SK-N-SH treated with all-trans-retinoic acid at 6 μM for 48 hours (cell line): ENCODE measurements at regions not wholly inside any gene's neighbourhood (a gene's known extent, or its start where the extent isn't known, plus 50 kb on each side); places are given as distances from the start of the nearest gene placed in this dataset.

Experiments
- ATAC-seq: fragments of 200-7000 bp; cut with Tn5 transposase; 3 replicates; pipeline ENCODE4 v1.9.1; 2020; ENCODE audit warnings: mild to moderate bottlenecking, moderate library complexity
- BACH2 ChIP-seq: fragments of 250-450 bp; sonication (Bioruptor Pico); IDR thresholded peaks from 2 replicates; pipeline ENCODE4 v1.9.0; 2021; ENCODE audit warnings: mild to moderate bottlenecking, borderline replicate concordance
- ESRRG ChIP-seq: fragments of 250-450 bp; sonication (Bioruptor Pico); IDR thresholded peaks from 2 replicates; pipeline ENCODE4 v1.6.1; 2021; ENCODE audit warnings: mild to moderate bottlenecking
- GLIS3 ChIP-seq: fragments of 250-450 bp; sonication (Bioruptor Pico); IDR thresholded peaks from 2 replicates; pipeline ENCODE4 v1.5.0; 2020; ENCODE audit warnings: mild to moderate bottlenecking, moderate library complexity
- ISL1 ChIP-seq: fragments of 250-450 bp; sonication (Bioruptor Pico); IDR thresholded peaks from 2 replicates; pipeline ENCODE4 v2.1.2; 2022; ENCODE audit warnings: mild to moderate bottlenecking, moderate library complexity
- OSR1 ChIP-seq: fragments of 250-450 bp; sonication (Bioruptor Pico); IDR thresholded peaks from 2 replicates; pipeline ENCODE4 v1.8.0; 2022; ENCODE audit warnings: moderate library complexity, mild to moderate bottlenecking, inconsistent platforms
- POU6F1 ChIP-seq: fragments of 250-450 bp; sonication (Bioruptor Pico); IDR thresholded peaks from 2 replicates; pipeline ENCODE4 v1.8.0; 2021; ENCODE audit warnings: low read depth, mild to moderate bottlenecking, moderate library complexity, borderline replicate concordance
- RARB ChIP-seq: fragments of 250-450 bp; sonication (Bioruptor Pico); IDR thresholded peaks from 2 replicates; pipeline ENCODE4 v1.8.0; 2021; ENCODE audit warnings: mild to moderate bottlenecking, moderate library complexity
- SNAI2 ChIP-seq: fragments of 250-450 bp; sonication (Bioruptor Pico); IDR thresholded peaks from 2 replicates; pipeline ENCODE4 v1.5.0; 2020; ENCODE audit warnings: mild to moderate bottlenecking, moderate library complexity
- TCF4 ChIP-seq: fragments of 250-450 bp; sonication (Bioruptor Pico); IDR thresholded peaks from 2 replicates; pipeline ENCODE4 v1.8.0; 2021; ENCODE audit warnings: mild to moderate bottlenecking, moderate library complexity, borderline replicate concordance
- TOX ChIP-seq: fragments of 250-450 bp; sonication (Bioruptor Pico); IDR thresholded peaks from 2 replicates; pipeline ENCODE4 v1.8.0; 2021; ENCODE audit warnings: mild to moderate bottlenecking, moderate library complexity, borderline replicate concordance
- TSHZ2 ChIP-seq: fragments of 250-450 bp; sonication (Bioruptor Pico); IDR thresholded peaks from 2 replicates; pipeline ENCODE4 v1.5.0; 2020; ENCODE audit warnings: mild to moderate bottlenecking, moderate library complexity
- ZC3H10 ChIP-seq: fragments of 250-450 bp; sonication (Bioruptor Pico); IDR thresholded peaks from 2 replicates; pipeline ENCODE4 v1.5.1; 2021; ENCODE audit warnings: mild to moderate bottlenecking, moderate library complexity
- ZFP3 ChIP-seq: fragments of 250-450 bp; sonication (Bioruptor Pico); IDR thresholded peaks from 2 replicates; pipeline ENCODE4 v1.5.0; 2020; ENCODE audit warnings: mild to moderate bottlenecking, moderate library complexity
- ZFP30 ChIP-seq: fragments of 450-650 bp; formaldehyde crosslinking; IDR thresholded peaks from 2 replicates; pipeline ENCODE4 v1.5.0; 2022; ENCODE audit warnings: mild to moderate bottlenecking, moderate library complexity
- ZNF565 ChIP-seq: fragments of 450-650 bp; formaldehyde crosslinking; conservative IDR thresholded peaks from 2 replicates; pipeline ENCODE4 v1.5.0; 2020; ENCODE audit warnings: low read depth, mild to moderate bottlenecking, moderate library complexity
- ZNF70 ChIP-seq: fragments of 450-650 bp; formaldehyde crosslinking; IDR thresholded peaks from 2 replicates; pipeline ENCODE4 v1.5.0; 2020; ENCODE audit warnings: mild to moderate bottlenecking, moderate library complexity
- ZNF8 ChIP-seq: fragments of 450-650 bp; formaldehyde crosslinking; IDR thresholded peaks from 2 replicates; pipeline ENCODE4 v1.5.0; 2020; ENCODE audit warnings: mild to moderate bottlenecking, moderate library complexity
- TF ChIP-seq, protein P1 (sequence below): fragments of 250-450 bp; sonication (Bioruptor Pico); IDR thresholded peaks from 2 replicates; pipeline ENCODE4 v1.5.1; 2021; ENCODE audit warnings: mild to moderate bottlenecking, moderate library complexity
- TF ChIP-seq, protein P2 (sequence below): fragments of 250-450 bp; sonication (Bioruptor Pico); IDR thresholded peaks from 2 replicates; pipeline ENCODE4 v1.5.1; 2020; ENCODE audit warnings: low read depth, mild to moderate bottlenecking, moderate library complexity
- TF ChIP-seq, protein P3 (sequence below): fragments of 250-450 bp; sonication (Bioruptor Pico); IDR thresholded peaks from 2 replicates; pipeline ENCODE4 v1.8.0; 2020; ENCODE audit warnings: mild to moderate bottlenecking, moderate library complexity, borderline replicate concordance

- no peak for TF ChIP-seq ZNF8 (CRISPR knock-in tag)
- TF ChIP-seq POU6F1: no peak
- TF ChIP-seq, protein P1, sequence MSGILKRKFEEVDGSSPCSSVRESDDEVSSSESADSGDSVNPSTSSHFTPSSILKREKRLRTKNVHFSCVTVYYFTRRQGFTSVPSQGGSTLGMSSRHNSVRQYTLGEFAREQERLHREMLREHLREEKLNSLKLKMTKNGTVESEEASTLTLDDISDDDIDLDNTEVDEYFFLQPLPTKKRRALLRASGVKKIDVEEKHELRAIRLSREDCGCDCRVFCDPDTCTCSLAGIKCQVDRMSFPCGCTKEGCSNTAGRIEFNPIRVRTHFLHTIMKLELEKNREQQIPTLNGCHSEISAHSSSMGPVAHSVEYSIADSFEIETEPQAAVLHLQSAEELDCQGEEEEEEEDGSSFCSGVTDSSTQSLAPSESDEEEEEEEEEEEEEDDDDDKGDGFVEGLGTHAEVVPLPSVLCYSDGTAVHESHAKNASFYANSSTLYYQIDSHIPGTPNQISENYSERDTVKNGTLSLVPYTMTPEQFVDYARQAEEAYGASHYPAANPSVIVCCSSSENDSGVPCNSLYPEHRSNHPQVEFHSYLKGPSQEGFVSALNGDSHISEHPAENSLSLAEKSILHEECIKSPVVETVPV: no peak
- no peak for TF ChIP-seq ZNF70 (CRISPR knock-in tag)
- no peak for TF ChIP-seq ISL1 (CRISPR knock-in tag)
- TF ChIP-seq TOX (CRISPR knock-in tag): no peak
- no peak for TF ChIP-seq ESRRG
- no peak for TF ChIP-seq GLIS3 (CRISPR knock-in tag)
- TF ChIP-seq ZC3H10 (CRISPR knock-in tag): no peak
- TF ChIP-seq BACH2 (CRISPR knock-in tag): no peak
- TF ChIP-seq, protein P2, sequence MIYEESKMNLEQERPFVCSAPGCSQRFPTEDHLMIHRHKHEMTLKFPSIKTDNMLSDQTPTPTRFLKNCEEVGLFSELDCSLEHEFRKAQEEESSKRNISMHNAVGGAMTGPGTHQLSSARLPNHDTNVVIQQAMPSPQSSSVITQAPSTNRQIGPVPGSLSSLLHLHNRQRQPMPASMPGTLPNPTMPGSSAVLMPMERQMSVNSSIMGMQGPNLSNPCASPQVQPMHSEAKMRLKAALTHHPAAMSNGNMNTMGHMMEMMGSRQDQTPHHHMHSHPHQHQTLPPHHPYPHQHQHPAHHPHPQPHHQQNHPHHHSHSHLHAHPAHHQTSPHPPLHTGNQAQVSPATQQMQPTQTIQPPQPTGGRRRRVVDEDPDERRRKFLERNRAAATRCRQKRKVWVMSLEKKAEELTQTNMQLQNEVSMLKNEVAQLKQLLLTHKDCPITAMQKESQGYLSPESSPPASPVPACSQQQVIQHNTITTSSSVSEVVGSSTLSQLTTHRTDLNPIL: no peak
- TF ChIP-seq, protein P3, sequence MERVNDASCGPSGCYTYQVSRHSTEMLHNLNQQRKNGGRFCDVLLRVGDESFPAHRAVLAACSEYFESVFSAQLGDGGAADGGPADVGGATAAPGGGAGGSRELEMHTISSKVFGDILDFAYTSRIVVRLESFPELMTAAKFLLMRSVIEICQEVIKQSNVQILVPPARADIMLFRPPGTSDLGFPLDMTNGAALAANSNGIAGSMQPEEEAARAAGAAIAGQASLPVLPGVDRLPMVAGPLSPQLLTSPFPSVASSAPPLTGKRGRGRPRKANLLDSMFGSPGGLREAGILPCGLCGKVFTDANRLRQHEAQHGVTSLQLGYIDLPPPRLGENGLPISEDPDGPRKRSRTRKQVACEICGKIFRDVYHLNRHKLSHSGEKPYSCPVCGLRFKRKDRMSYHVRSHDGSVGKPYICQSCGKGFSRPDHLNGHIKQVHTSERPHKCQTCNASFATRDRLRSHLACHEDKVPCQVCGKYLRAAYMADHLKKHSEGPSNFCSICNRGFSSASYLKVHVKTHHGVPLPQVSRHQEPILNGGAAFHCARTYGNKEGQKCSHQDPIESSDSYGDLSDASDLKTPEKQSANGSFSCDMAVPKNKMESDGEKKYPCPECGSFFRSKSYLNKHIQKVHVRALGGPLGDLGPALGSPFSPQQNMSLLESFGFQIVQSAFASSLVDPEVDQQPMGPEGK (CRISPR knock-in tag): no peak
- no peak for TF ChIP-seq ZFP3 (CRISPR knock-in tag)
- TF ChIP-seq ZNF565: no peak
- TF ChIP-seq OSR1 (CRISPR knock-in tag): no peak
- ATAC-seq: no peak
These were observed 182.7 kb downstream of the INHBB start for GRCh38 chr2:120528693-120529076.

DNA sequence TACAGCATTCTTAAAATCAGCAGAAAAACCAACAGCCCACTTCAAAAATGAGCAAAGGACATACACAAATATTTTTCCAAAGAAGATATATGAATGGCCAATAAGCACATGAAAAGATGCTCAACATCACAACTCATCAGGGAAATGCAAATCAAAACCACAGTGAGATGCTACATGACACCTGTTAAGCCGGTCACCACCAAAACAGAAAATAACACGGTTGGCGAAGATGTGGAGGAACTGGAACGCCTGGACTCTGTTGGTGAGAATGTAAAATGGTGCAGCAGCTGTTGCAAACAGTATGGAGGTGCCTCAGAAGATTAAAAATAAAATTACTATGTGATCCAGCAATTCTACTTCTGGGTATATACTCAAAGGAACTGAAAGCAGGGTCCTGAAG, 184.8 kb downstream of the INHBB start:
- ATAC-seq: no peak
- no peak for TF ChIP-seq SNAI2
- no peak for TF ChIP-seq GLIS3 (CRISPR knock-in tag)
- TF ChIP-seq ZC3H10 (CRISPR knock-in tag): no peak
- no peak for TF ChIP-seq ZFP30 (CRISPR knock-in tag)
- TF ChIP-seq TCF4 (CRISPR knock-in tag): no peak
- TF ChIP-seq, protein P1: no peak
- no peak for TF ChIP-seq ZFP3 (CRISPR knock-in tag)
- TF ChIP-seq, protein P2: no peak
- TF ChIP-seq TSHZ2 (CRISPR knock-in tag): no peak
- TF ChIP-seq OSR1 (CRISPR knock-in tag): no peak
- TF ChIP-seq TOX (CRISPR knock-in tag): no peak
- no peak for TF ChIP-seq ZNF70 (CRISPR knock-in tag)
- TF ChIP-seq ZNF565: no peak
- no peak for TF ChIP-seq ESRRG
- no peak for TF ChIP-seq RARB (CRISPR knock-in tag)
- no peak for TF ChIP-seq ZNF8 (CRISPR knock-in tag)
